K562 (cell line): ENCODE measurements at regions not wholly inside any gene's neighbourhood (a gene's known extent, or its start where the extent isn't known, plus 50 kb on each side); places are given as distances from the start of the nearest gene placed in this dataset.

ENCODE experiments used
- ATAC-seq: fragments of 200-7000 bp; cut with Tn5 transposase; 3 replicates; pipeline ENCODE4 v1.9.1; 2020; ENCODE audit warnings: moderate library complexity
- BruUV-seq: library from RNA; stranded (reverse); fragments of 400-500 nt; replicated peaks from 2 replicates; lab custom pipeline; 2021; lab: Mats Ljungman, UMichigan
- CTCF ChIA-PET: fragments of 300-600 bp; formaldehyde crosslinking; extraction: SDS; loops from one replicate; lab custom pipeline; 2021; ENCODE audit warnings: low intra/inter-chr PET ratio; lab: Yijun Ruan, JAX
- POLR2A ChIA-PET: fragments of 300-600, 350-650 bp; sonication (Branson Sonifier 250); formaldehyde crosslinking; extraction: SDS; loops from one replicate; lab custom pipeline; 2021; ENCODE audit warnings: antibody characterized with exemption, inconsistent platforms; lab: Yijun Ruan, JAX
- DNase-seq, 4 experiments: peaks; one replicate each; pipeline versions ENCODE4 v3.0.0 to v3.0.0-alpha.2; 2011 to 2018; ENCODE audit warnings: low spot score in 3 of 4, mixed read lengths in 3 of 4; ENCODE audit errors: extremely low read depth in 1 of 4
- FAIRE-seq: peaks from 2 replicates; lab custom pipeline; 2011; peaks lifted over from hg19 to GRCh38; lab: Jason Lieb, UNC
- H2AFZ ChIP-seq: 2 replicates; pipeline ENCODE4 v1.6.0; 2011; ENCODE audit warnings: low read depth, low read length, control low read depth, inconsistent platforms
- H3K27ac ChIP-seq: fragments of 200-600 bp; 3 replicates; pipeline ENCODE4 v1.8.0; 2011; ENCODE audit warnings: low read depth, mild to moderate bottlenecking, control low read depth, inconsistent platforms, low read length, moderate library complexity, mixed read lengths; ENCODE audit errors: extremely low read depth
- H3K27me3 ChIP-seq, 2 experiments: fragments of 300-600 bp in 1 of 2; 2 replicates in 1 of 2; 3 replicates in 1 of 2; pipeline versions ENCODE4 v1.6.0 to v1.8.0; 2011; ENCODE audit warnings: inconsistent platforms in 2 of 2, low read length in 2 of 2, mild to moderate bottlenecking in 1 of 2, mixed read lengths in 1 of 2, moderate library complexity in 1 of 2; ENCODE audit not compliant: control insufficient read depth in 2 of 2, insufficient read depth in 2 of 2
- H3K36me3 ChIP-seq: fragments of 300-600 bp; 3 replicates; pipeline ENCODE4 v1.8.0; 2011; ENCODE audit warnings: mild to moderate bottlenecking, low read length, inconsistent platforms; ENCODE audit not compliant: control insufficient read depth, insufficient read depth
- H3K4me1 ChIP-seq, 2 experiments: fragments of 200-600 bp in 1 of 2; replicated peaks in 1 of 2; 2 replicates in 1 of 2; 3 replicates in 1 of 2; pipeline versions ENCODE4 v1.5.1 to v1.8.0; 2011; ENCODE audit warnings: inconsistent platforms in 2 of 2, low read length in 2 of 2, mild to moderate bottlenecking in 1 of 2, mixed read lengths in 1 of 2, moderate library complexity in 1 of 2; ENCODE audit not compliant: control insufficient read depth in 2 of 2, insufficient read depth in 2 of 2
- H3K4me2 ChIP-seq: 2 replicates; pipeline ENCODE4 v1.6.1; 2011; ENCODE audit warnings: low read length, control low read depth, inconsistent platforms, mixed read lengths; ENCODE audit not compliant: insufficient read depth
- H3K4me3 ChIP-seq: fragments of 200-600 bp; sonication (generic), shearing (Covaris generic); 2 replicates; pipeline ENCODE4 v1.5.1; 2016; ENCODE audit warnings: control low read depth, inconsistent platforms
- H3K79me2 ChIP-seq: fragments of 200-600 bp; 3 replicates; pipeline ENCODE4 v1.8.0; 2011; ENCODE audit warnings: low read length, inconsistent platforms; ENCODE audit not compliant: control insufficient read depth, insufficient read depth
- H3K9ac ChIP-seq, 2 experiments: 2 replicates each; pipeline versions ENCODE4 v1.6.0 to v1.6.1; 2011; ENCODE audit warnings: low read depth in 2 of 2, low read length in 2 of 2, control low read depth in 1 of 2, inconsistent platforms in 1 of 2, mild to moderate bottlenecking in 1 of 2, mixed read lengths in 1 of 2; ENCODE audit not compliant: insufficient read depth in 1 of 2
- H3K9me1 ChIP-seq: one replicate; pipeline ENCODE4 v1.6.0; 2011; ENCODE audit warnings: inconsistent platforms, mild to moderate bottlenecking, low read length, moderate library complexity; ENCODE audit not compliant: control insufficient read depth, insufficient read depth
- H3K9me3 ChIP-seq: replicated peaks from 2 replicates; pipeline ENCODE4 v1.5.1; 2011; ENCODE audit warnings: low read depth, low read length, inconsistent platforms; ENCODE audit not compliant: control insufficient read depth, insufficient read depth
- H4K20me1 ChIP-seq: replicated peaks from 2 replicates; pipeline ENCODE4 v1.6.1; 2011; ENCODE audit warnings: low read length, inconsistent platforms, mixed read lengths; ENCODE audit not compliant: control insufficient read depth, insufficient read depth
- EHMT2 ChIP-seq: fragments of 450-650 bp; IDR thresholded peaks from 2 replicates; pipeline ENCODE4 v1.6.1; 2018; ENCODE audit warnings: antibody characterized with exemption
- ESRRB ChIP-seq: fragments of 250-450 bp; sonication (Bioruptor Pico); IDR thresholded peaks from 2 replicates; pipeline ENCODE4 v1.5.0; 2020; ENCODE audit warnings: mild to moderate bottlenecking, moderate library complexity, borderline replicate concordance
- EZH2 ChIP-seq: IDR thresholded peaks from 2 replicates; pipeline ENCODE4 v1.6.1; 2012; ENCODE audit warnings: low read depth, mild to moderate bottlenecking, inconsistent platforms, low read length, borderline replicate concordance
- GATAD2B ChIP-seq: fragments of 450-650 bp; IDR thresholded peaks from 2 replicates; pipeline ENCODE4 v1.6.1; 2017; ENCODE audit warnings: mild to moderate bottlenecking, borderline replicate concordance
- MAZ ChIP-seq, 2 experiments: fragments of 450-650 bp in 1 of 2; sonication (generic) in 1 of 2; formaldehyde crosslinking; IDR thresholded peaks in 1 of 2; conservative IDR thresholded peaks in 1 of 2; 2 replicates each; pipeline versions ENCODE4 v1.4.0 to v1.5.0; 2020; ENCODE audit warnings: mild to moderate bottlenecking in 1 of 2, missing genetic modification reagents in 1 of 2
- MECOM ChIP-seq: fragments of 250-450 bp; sonication (Bioruptor Pico); IDR thresholded peaks from 2 replicates; pipeline ENCODE4 v1.8.0; 2022; ENCODE audit warnings: inconsistent platforms
- MEF2D ChIP-seq: conservative IDR thresholded peaks from 2 replicates; pipeline ENCODE4 v1.6.1; 2016; ENCODE audit warnings: low read depth, missing genetic modification characterization, missing compliant biosample characterization
- POLR3G ChIP-seq: IDR thresholded peaks from 2 replicates; pipeline ENCODE4 v1.6.1; 2011; ENCODE audit not compliant: insufficient read length, insufficient replicate concordance; ENCODE audit errors: extremely low read depth
- RHOXF2B ChIP-seq: fragments of 250-450 bp; sonication (Bioruptor Pico); conservative IDR thresholded peaks from 2 replicates; pipeline ENCODE4 v1.5.1; 2021
- SRSF7 ChIP-seq: fragments of 200-400 bp; formaldehyde crosslinking; optimal IDR thresholded peaks from 2 replicates; pipeline ENCODE3; 2017; ENCODE audit warnings: mild to moderate bottlenecking, low read depth, low read length
- ZC3H8 ChIP-seq: fragments of 450-650 bp; IDR thresholded peaks from 2 replicates; pipeline ENCODE4 v1.6.1; 2017
- ZNF263 ChIP-seq: sonication (generic); formaldehyde crosslinking; IDR thresholded peaks from 2 replicates; pipeline ENCODE4 v1.8.0; 2022; ENCODE audit warnings: mild to moderate bottlenecking, missing genetic modification reagents, borderline replicate concordance
- ZNF316 ChIP-seq: fragments of 450-650 bp; IDR thresholded peaks from 2 replicates; pipeline ENCODE4 v1.6.1; 2016
- ZNF41 ChIP-seq: fragments of 250-450 bp; sonication (Bioruptor Pico); conservative IDR thresholded peaks from 2 replicates; pipeline ENCODE4 v1.4.0; 2020; ENCODE audit warnings: mild to moderate bottlenecking
- ZNF589 ChIP-seq: fragments of 200-800 bp; sonication (Bioruptor generic); IDR thresholded peaks from 2 replicates; pipeline ENCODE4 v1.6.1; 2016; ENCODE audit warnings: low read depth, missing genetic modification characterization, missing compliant biosample characterization
- ZNF764 ChIP-seq: fragments of 250-450 bp; sonication (Bioruptor Pico); IDR thresholded peaks from 2 replicates; pipeline ENCODE4 v1.4.0; 2020; ENCODE audit warnings: low read depth, mild to moderate bottlenecking, moderate library complexity
- WGBS: fragments of 100-300 bp; shearing (Covaris generic); methylation state at CpG from one replicate; pipeline ENCODE4 v1.1.6; 2016; ENCODE audit warnings: low coverage, mixed read lengths; ENCODE audit not compliant: insufficient coverage; ENCODE audit errors: missing lambda C conversion rate; 5-methylcytosine and 5-hydroxymethylcytosine counted together
- in situ Hi-C: fragments of 300-500 bp; cut with MboI; formaldehyde crosslinking; loops from 4 replicates; pipeline ENCODE4 v1.15.0; 2018; ENCODE audit warnings: inconsistent platforms, mixed read lengths
- intact Hi-C: fragments of 100-400 bp; cut with micrococcal nuclease; formaldehyde crosslinking; loops from 2 replicates; pipeline ENCODE4 v1.14.2; 2022
- TF ChIP-seq, protein P1 (sequence below): fragments of 450-650 bp; IDR thresholded peaks from 2 replicates; pipeline ENCODE4 v1.7.1; 2018; ENCODE audit warnings: mild to moderate bottlenecking, low read depth; ENCODE audit not compliant: partially characterized antibody
- TF ChIP-seq, protein P2 (sequence below): fragments of 450-650 bp; formaldehyde crosslinking; conservative IDR thresholded peaks from 2 replicates; pipeline ENCODE4 v1.4.0; 2022; ENCODE audit warnings: mild to moderate bottlenecking, missing genetic modification characterization
- TF ChIP-seq, protein P3 (sequence below): IDR thresholded peaks from 2 replicates; pipeline ENCODE4 v1.6.1; 2011; ENCODE audit warnings: borderline replicate concordance, low read depth, mild to moderate bottlenecking, moderate library complexity, low read length; ENCODE audit not compliant: insufficient read depth, poor library complexity, severe bottlenecking

DNA sequence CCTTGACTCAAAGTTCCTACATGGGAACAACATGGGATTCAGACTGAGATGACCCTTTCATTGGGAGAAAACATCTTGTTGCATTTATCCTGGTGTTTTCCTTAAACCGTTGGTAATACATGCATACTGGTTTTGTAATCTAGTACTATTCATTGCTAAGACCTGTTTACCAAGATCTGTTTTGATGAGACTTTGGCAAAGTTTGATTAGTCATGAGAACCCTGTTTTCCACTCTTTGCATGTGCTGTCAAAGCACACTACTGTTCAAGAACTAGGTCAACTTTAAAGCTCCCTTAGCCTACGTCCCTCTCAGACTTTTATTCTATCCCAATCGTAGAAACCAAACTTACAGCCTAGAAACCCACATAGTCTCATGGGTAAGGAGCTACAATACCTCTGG is 650.9 kb downstream of the GATA3 start:
- Histone ChIP-seq H3K27ac (no peak overlapping the region), H3K9ac (no peak overlapping the region), H3K27me3 (no peaks in the 10 kb centered on the region), H3K79me2 (no peaks in the 10 kb centered on the region), H3K4me3 (no peak overlapping the region), H3K9me3 (no peaks in the 10 kb centered on the region), H2AFZ (no peak overlapping the region), H3K9me1 (no peaks in the 10 kb centered on the region), H3K4me1 (no peaks in the 10 kb centered on the region), H4K20me1 (no peaks in the 10 kb centered on the region), H3K36me3 (no peaks in the 10 kb centered on the region), H3K4me2 (no peak overlapping the region)
- POLR2A ChIA-PET: no interaction called here
- 3% methylated on average over 3 of the region's 3 CpGs for WGBS
- in situ Hi-C loops: no loop called here
- no peak for FAIRE-seq
- CTCF ChIA-PET: no interaction called here
- BruUV-seq: no TSS peak
- no peak for DNase-seq
- intact Hi-C loops: no loop called here
- ATAC-seq: no peak
- TF ChIP-seq ZNF316: no peak
- no peak for TF ChIP-seq ZNF589 (CRISPR knock-in tag)
- TF ChIP-seq EZH2: no peak
- TF ChIP-seq MECOM (CRISPR knock-in tag): no peak
- no peak for TF ChIP-seq MAZ (CRISPR knock-in tag; conservative IDR thresholded peaks at IDR 0.05 in 1 of 2, IDR thresholded peaks at IDR 0.05 in 1 of 2)
- no peak for TF ChIP-seq RHOXF2B (CRISPR knock-in tag)
- TF ChIP-seq MEF2D (tag): no peak
- TF ChIP-seq ZNF263 (CRISPR knock-in tag): no peak
- TF ChIP-seq ZNF41 (CRISPR knock-in tag): no peak
- TF ChIP-seq ZNF764 (CRISPR knock-in tag): no peak
- no peak for TF ChIP-seq ESRRB
- no peak for TF ChIP-seq GATAD2B
- TF ChIP-seq, protein P1, sequence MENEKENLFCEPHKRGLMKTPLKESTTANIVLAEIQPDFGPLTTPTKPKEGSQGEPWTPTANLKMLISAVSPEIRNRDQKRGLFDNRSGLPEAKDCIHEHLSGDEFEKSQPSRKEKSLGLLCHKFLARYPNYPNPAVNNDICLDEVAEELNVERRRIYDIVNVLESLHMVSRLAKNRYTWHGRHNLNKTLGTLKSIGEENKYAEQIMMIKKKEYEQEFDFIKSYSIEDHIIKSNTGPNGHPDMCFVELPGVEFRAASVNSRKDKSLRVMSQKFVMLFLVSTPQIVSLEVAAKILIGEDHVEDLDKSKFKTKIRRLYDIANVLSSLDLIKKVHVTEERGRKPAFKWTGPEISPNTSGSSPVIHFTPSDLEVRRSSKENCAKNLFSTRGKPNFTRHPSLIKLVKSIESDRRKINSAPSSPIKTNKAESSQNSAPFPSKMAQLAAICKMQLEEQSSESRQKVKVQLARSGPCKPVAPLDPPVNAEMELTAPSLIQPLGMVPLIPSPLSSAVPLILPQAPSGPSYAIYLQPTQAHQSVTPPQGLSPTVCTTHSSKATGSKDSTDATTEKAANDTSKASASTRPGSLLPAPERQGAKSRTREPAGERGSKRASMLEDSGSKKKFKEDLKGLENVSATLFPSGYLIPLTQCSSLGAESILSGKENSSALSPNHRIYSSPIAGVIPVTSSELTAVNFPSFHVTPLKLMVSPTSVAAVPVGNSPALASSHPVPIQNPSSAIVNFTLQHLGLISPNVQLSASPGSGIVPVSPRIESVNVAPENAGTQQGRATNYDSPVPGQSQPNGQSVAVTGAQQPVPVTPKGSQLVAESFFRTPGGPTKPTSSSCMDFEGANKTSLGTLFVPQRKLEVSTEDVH: no peak
- TF ChIP-seq, protein P2, sequence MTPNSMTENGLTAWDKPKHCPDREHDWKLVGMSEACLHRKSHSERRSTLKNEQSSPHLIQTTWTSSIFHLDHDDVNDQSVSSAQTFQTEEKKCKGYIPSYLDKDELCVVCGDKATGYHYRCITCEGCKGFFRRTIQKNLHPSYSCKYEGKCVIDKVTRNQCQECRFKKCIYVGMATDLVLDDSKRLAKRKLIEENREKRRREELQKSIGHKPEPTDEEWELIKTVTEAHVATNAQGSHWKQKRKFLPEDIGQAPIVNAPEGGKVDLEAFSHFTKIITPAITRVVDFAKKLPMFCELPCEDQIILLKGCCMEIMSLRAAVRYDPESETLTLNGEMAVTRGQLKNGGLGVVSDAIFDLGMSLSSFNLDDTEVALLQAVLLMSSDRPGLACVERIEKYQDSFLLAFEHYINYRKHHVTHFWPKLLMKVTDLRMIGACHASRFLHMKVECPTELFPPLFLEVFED: no peak
- TF ChIP-seq SRSF7: no peak
- TF ChIP-seq EHMT2: no peak
- TF ChIP-seq, protein P3, sequence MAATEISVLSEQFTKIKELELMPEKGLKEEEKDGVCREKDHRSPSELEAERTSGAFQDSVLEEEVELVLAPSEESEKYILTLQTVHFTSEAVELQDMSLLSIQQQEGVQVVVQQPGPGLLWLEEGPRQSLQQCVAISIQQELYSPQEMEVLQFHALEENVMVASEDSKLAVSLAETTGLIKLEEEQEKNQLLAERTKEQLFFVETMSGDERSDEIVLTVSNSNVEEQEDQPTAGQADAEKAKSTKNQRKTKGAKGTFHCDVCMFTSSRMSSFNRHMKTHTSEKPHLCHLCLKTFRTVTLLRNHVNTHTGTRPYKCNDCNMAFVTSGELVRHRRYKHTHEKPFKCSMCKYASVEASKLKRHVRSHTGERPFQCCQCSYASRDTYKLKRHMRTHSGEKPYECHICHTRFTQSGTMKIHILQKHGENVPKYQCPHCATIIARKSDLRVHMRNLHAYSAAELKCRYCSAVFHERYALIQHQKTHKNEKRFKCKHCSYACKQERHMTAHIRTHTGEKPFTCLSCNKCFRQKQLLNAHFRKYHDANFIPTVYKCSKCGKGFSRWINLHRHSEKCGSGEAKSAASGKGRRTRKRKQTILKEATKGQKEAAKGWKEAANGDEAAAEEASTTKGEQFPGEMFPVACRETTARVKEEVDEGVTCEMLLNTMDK: no peak
- no peak for TF ChIP-seq POLR3G
- no peak for TF ChIP-seq ZC3H8
